NB4 (cell line): ENCODE measurements at regions not wholly inside any gene's neighbourhood (a gene's known extent, or its start where the extent isn't known, plus 50 kb on each side); places are given as distances from the start of the nearest gene placed in this dataset.
"Not testable (repeated sequence)": the region's sequence is repeated elsewhere in the genome, so short reads cannot be mapped to it uniquely, and the experiment has no call there.

ENCODE experiments used
- DNase-seq: peaks from one replicate; pipeline ENCODE4 v3.0.0; 2010; ENCODE audit warnings: low read depth
- H3K4me3 ChIP-seq: one replicate; pipeline ENCODE4 v1.5.1; 2011; ENCODE audit warnings: mild to moderate bottlenecking, low read depth, low read length, moderate library complexity
- MYC ChIP-seq: IDR thresholded peaks from 2 replicates; pipeline ENCODE4 v1.6.1; 2011; ENCODE audit warnings: low read depth, low read length
- POLR2A ChIP-seq: IDR thresholded peaks from 2 replicates; pipeline ENCODE4 v1.6.1; 2011; ENCODE audit warnings: mild to moderate bottlenecking; ENCODE audit not compliant: insufficient read length; ENCODE audit errors: extremely low read depth
- TF ChIP-seq, protein P1 (sequence below): IDR thresholded peaks from 2 replicates; pipeline ENCODE4 v1.6.1; 2011; ENCODE audit warnings: low read depth, low read length
- TF ChIP-seq, protein P2 (sequence below): IDR thresholded peaks from one replicate; pipeline ENCODE4 v1.5.1; 2012; ENCODE audit warnings: low read depth, low read length

DNA sequence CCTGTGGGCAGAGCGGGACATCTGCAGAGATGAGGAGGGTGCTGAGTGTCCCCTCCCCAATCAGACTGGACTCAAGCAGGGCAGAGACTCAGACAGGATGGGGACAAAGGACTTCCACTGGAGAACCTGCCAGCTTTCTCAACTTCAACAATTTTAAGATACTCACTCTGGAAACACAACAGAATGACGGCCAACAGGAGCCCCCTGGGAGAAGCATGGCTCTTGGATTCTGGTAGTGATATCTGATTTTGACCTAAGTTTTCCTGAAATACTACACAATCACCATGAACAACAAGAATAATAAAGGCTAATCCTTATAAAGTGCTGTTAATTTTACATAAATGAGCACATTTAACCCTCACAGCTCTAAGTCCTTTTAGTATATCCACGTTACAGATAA, 83.5 kb upstream of the PLEKHG1 start:
- no peak for DNase-seq
- H3K4me3 ChIP-seq, result no peak overlapping the region
- TF ChIP-seq, protein P1, sequence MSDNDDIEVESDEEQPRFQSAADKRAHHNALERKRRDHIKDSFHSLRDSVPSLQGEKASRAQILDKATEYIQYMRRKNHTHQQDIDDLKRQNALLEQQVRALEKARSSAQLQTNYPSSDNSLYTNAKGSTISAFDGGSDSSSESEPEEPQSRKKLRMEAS, result no peak
- TF ChIP-seq, protein P2, sequence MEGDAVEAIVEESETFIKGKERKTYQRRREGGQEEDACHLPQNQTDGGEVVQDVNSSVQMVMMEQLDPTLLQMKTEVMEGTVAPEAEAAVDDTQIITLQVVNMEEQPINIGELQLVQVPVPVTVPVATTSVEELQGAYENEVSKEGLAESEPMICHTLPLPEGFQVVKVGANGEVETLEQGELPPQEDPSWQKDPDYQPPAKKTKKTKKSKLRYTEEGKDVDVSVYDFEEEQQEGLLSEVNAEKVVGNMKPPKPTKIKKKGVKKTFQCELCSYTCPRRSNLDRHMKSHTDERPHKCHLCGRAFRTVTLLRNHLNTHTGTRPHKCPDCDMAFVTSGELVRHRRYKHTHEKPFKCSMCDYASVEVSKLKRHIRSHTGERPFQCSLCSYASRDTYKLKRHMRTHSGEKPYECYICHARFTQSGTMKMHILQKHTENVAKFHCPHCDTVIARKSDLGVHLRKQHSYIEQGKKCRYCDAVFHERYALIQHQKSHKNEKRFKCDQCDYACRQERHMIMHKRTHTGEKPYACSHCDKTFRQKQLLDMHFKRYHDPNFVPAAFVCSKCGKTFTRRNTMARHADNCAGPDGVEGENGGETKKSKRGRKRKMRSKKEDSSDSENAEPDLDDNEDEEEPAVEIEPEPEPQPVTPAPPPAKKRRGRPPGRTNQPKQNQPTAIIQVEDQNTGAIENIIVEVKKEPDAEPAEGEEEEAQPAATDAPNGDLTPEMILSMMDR, result no peak
- no peak for TF ChIP-seq MYC
- no peak for TF ChIP-seq POLR2A

DNA sequence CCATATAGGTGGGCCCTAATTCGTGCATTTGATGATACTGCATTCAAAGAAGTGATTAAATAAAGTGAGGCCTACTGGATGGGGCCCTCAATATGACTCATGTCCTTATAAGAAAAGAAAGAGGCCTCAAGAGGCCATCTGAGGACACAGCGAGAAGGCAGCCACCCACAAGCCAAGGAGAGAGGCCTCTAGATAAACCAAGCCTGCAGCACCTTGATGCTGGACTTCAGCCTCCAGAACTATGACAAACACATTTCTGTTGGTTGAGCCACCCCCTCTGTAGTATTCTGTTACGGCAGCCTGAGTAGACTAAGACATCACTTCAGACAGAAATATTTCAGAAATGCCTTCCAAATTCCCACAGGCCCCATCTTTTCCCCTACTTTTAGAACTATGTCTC, 82.5 kb upstream of the PLEKHG1 start:
- TF ChIP-seq POLR2A, result no peak
- TF ChIP-seq, protein P1, result no peak
- no peak for TF ChIP-seq MYC
- TF ChIP-seq, protein P2, result no peak
- peak; percentile 8 for DNase-seq
- no peak overlapping the region for H3K4me3 ChIP-seq

DNA sequence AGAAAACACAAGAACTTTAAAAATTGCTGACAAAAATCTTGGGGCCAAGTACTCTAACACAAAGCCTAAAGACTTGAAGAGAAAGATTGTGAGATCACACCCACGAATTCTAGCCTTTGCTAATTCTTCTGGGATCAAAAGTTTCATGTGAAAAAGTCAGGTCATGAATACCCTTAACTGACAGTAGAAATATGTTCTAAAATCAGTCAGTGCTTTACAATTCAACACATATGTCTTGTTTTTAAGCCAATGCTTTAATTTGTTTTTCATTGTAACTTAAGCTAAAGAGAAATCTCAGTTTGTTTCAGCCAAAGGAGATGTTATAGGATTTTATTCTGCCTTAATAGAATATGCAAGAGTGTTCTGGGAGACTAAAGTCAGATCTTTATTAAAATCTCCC, 78.2 kb upstream of the PLEKHG1 start:
- DNase-seq, result no peak
- H3K4me3 ChIP-seq, result no peak overlapping the region
- TF ChIP-seq, protein P2, result no peak
- no peak for TF ChIP-seq MYC
- TF ChIP-seq, protein P1, result no peak
- TF ChIP-seq POLR2A, result no peak

GRCh38 chr6:150523216-150523615, 76.5 kb upstream of the PLEKHG1 start:
- DNase-seq, H3K4me3 ChIP-seq: not testable (repeated sequence)

- TF ChIP-seq POLR2A (no peak), MYC (no peak)
- TF ChIP-seq, protein P2, result no peak
- TF ChIP-seq, protein P1, result no peak
- no peak for DNase-seq
- no peak overlapping the region for H3K4me3 ChIP-seq
These were observed 74.4 kb upstream of the PLEKHG1 start for GRCh38 chr6:150525300-150525699.

DNA sequence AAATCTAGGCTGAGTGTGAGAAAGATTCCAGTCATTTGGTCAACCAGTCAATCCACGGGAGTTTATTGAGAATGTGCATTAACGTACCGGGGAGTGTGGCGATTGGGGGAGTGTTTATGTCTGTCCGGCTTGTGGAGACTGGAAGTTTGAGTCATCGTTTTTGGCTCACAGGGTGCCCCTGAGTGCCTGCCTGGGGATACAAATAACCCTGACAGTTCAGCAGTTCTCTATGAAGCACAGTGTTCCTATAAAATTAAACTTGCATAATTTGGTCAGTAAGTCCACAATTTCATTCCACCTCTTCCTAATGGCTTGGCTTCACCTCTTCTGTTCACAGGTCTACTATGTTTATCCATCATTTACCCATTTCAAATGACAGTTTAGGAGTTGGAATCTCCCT, 72.6 kb upstream of the PLEKHG1 start:
- no peak for DNase-seq
- H3K4me3 ChIP-seq, result no peak overlapping the region
- TF ChIP-seq MYC, result no peak
- TF ChIP-seq, protein P1, result no peak
- TF ChIP-seq, protein P2, result no peak
- TF ChIP-seq POLR2A, result no peak
